ENCODE measurements at regions not wholly inside any gene's neighbourhood (a gene's known extent, or its start where the extent isn't known, plus 50 kb on each side); places are given as distances from the start of the nearest gene placed in this dataset.

GRCh38 chr2:121080013-121080772 is 204.8 kb downstream of the TFCP2L1 start:
- DNase-seq = peak; percentile 72

GRCh38 chr2:121081701-121082100 is 203.3 kb downstream of the TFCP2L1 start:
- no peak for DNase-seq

GRCh38 chr2:121082191-121082590 is 202.8 kb downstream of the TFCP2L1 start:
- DNase-seq = no peak

GRCh38 chr2:121084130-121084680 is 200.8 kb downstream of the TFCP2L1 start:
- DNase-seq = no peak

GRCh38 chr2:121085801-121086200 is 199.2 kb downstream of the TFCP2L1 start:
- no peak for DNase-seq

GRCh38 chr2:121086450-121086849 is 198.6 kb downstream of the TFCP2L1 start:
- DNase-seq = no peak

- no peak for DNase-seq
These were observed 197.9 kb downstream of the TFCP2L1 start for GRCh38 chr2:121087117-121087516.

- peak; percentile 72 for DNase-seq
These were observed 196.5 kb downstream of the TFCP2L1 start for GRCh38 chr2:121088251-121089165.

- DNase-seq = no peak
These were observed 195.9 kb downstream of the TFCP2L1 start for GRCh38 chr2:121089166-121089510.

- no peak for DNase-seq
These were observed 194.8 kb downstream of the TFCP2L1 start for GRCh38 chr2:121090088-121090715.

- DNase-seq = no peak
These were observed 192.9 kb downstream of the TFCP2L1 start for GRCh38 chr2:121092095-121092494.

- DNase-seq = no peak
These were observed 191.3 kb downstream of the TFCP2L1 start for GRCh38 chr2:121093692-121094091.

- DNase-seq = no peak
These were observed 190.9 kb downstream of the TFCP2L1 start for GRCh38 chr2:121094101-121094500.

- no peak for DNase-seq
These were observed 190.2 kb downstream of the TFCP2L1 start for GRCh38 chr2:121094845-121095244.

- DNase-seq = no peak
These were observed 189.5 kb downstream of the TFCP2L1 start for GRCh38 chr2:121095257-121096080.

GRCh38 chr2:121096611-121097010 is 188.4 kb downstream of the TFCP2L1 start:
- no peak for DNase-seq

GRCh38 chr2:121098556-121098955 is 186.4 kb downstream of the TFCP2L1 start:
- DNase-seq = no peak

GRCh38 chr2:121099329-121100290 is 185.4 kb downstream of the TFCP2L1 start:
- no peak for DNase-seq

- DNase-seq = no peak
These were observed 183.8 kb downstream of the TFCP2L1 start for GRCh38 chr2:121101093-121101715.

- DNase-seq = no peak
These were observed 182.1 kb downstream of the TFCP2L1 start for GRCh38 chr2:121102941-121103340.
